HG03039 (cell line): ENCODE measurements at regions not wholly inside any gene's neighbourhood (a gene's known extent, or its start where the extent isn't known, plus 50 kb on each side); places are given as distances from the start of the nearest gene placed in this dataset.
"Not testable (repeated sequence)": the region's sequence is repeated elsewhere in the genome, so short reads cannot be mapped to it uniquely, and the experiment has no call there.

Experiments
- ATAC-seq: cut with Tn5 transposase; IDR thresholded peaks from one replicate; pipeline ENCODE4 v1.9.1; 2021; ENCODE audit warnings: mild to moderate bottlenecking, moderate library complexity; ENCODE audit not compliant: unreplicated experiment

DNA sequence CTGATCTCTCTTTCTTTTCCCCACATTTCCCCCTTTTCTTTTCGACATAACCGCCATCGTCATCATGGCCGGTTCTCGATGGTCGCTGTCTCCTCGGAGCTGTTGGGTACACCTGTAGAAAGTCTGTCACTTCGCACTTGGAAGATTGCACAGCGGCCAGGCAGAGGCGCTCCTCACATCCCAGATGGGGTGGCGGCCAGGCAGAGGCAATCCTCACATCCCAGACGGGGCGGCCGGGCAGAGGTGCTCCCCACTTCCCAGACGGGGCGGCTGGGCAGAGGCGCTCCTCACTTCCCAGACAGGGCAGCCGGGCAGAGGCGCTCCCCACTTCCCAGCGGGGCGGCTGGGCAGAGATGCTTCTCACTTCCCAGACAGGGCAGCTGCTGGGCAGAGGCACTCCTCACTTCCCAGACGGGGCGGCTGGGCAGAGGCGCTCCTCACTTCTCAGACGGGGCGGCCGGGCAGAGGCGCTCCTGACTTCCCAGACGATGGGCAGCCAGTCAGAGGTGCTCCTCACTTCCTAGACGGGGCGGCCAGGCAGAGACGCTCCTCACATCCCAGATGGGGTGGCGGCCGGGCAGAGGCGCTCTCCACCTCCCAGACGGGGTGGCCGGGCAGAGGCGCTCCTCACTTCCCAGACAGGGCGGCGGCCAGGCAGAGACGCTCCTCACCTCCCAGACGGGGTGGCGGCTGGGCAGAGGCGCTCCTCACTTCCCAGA, 110.7 kb downstream of the C5orf15 start:
- not testable (repeated sequence) for ATAC-seq

DNA sequence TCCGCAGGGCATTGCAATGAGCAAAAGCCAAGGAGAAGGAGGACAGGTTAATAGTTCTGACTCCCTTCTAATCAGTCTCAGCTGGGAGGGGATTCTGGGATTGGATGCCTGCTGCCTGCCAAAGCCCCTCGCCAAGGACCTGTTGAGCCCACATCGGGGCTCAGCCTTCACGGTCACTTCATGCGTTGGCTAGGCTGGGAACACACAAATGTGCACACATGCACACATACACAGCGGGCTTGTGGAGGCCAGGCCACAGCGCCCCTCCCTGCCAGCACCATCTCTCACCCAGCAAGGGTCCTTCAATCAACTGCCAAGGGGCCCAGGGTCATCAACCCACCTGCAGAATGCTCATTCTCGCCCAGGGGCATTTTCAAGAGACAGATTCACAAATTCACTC, 113.9 kb downstream of the C5orf15 start:
- no peak for ATAC-seq

DNA sequence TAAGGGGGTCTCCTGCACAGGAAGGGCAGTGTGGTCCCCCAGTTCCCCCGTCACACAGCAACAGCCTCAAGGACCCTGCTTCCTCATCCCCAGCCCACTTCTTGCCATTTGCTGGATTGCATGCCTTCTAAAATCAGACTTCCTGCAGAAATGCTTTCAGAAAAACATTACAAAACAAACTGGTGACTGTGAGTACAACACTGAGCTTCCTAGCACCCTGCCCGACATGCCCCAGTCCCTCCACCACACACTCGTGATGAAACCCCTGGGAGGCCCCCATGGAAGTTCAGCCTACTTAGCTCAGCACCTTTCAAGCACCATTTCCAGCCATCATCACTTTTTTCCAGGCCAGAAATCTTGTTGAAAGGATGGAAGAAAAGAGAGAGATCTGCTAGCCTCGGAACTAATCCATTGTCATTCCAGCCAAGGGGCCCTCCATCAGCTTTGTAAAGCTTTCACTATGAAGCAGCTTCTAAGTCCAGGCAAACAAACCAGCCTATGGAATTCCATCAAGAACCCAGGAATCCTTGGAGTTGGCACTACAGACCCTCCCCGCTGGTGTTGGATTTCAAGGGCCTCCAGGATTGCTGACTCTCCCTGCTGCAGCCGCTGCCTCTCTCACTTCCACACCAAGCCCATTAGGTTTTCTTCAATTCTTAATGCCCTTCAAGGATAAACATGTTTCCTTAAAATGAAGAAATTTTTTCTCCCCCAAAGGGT, 114.6 kb downstream of the C5orf15 start:
- ATAC-seq: no peak

DNA sequence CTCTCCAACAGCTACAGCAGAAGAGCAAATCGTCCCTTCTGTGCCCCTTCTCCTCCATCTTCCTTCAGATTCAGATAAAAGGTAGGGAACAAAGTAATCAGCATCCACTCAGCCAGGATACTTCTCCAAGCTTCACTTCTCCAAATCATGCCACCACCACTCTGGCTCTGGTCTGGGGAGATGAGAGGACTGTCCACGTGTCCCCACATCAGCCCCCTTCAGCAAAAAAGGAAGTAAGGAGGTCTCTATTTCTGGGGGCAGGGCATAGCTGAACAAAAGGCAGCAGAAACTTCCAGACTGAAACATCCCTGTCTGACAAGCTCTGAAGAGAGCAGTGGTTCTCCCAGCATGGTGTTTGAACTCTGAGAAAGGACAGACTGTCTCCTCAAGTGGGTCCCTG, 116.9 kb downstream of the C5orf15 start:
- ATAC-seq: no peak

DNA sequence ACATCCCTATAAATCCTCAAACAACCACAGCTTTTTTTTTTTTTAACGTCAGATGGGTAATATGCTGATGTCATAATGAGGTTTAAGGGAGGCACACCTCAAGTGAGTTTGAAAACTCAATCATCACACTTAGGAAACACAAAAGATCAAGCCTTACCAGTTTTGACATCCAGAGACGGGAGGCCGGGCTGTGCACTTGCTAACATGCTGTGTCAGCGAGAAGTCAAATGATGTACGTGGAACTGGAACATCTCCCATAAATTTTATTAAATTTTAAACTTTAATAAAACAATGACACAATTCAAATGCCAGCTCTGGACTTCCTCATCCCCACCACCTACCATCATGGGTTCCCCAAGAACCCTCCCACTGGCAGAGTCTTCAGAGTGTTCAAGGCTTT, 117.6 kb downstream of the C5orf15 start:
- no peak for ATAC-seq

DNA sequence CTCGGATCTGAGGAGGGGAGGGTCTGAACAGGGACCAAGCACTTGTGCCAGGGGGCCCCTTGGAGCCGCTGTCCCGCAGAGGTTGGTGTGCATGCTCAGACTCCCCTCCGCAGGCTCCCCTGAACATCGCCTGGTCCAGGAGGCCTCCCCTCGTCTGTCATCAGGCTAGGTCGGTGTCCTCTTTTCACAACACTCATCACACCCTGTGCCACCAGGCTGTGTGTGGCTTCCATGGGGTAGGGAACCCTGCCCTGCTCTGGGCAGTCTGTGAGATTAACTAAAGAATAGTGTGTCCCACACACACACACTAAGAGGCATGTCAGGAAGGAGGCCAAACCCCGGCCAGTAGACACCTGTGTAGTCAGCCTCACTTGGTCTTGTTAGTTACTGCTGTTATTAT, 119.3 kb downstream of the C5orf15 start:
- ATAC-seq: no peak

DNA sequence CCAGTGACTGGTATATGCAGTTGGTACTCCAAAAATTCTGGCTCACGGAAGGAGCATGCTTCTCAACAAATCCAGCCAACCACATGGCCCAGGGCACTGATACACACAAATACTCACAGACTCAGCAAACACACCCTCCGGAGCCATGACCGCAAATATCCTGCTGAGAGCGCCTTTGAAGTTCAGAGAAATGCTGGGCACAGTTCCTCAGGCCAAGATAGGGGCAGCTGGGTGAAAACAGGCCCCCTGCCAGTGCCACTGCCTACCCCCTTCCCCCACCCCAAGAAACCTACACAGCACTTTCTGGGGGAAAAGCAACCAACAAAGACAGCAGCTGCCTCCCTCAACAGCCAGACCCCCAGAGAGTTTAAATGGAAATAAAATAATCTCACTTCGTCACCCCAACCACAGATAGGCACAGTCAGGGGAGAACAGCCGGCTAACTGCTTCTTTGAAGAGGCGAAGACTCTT, 120.0 kb downstream of the C5orf15 start:
- ATAC-seq: no peak

DNA sequence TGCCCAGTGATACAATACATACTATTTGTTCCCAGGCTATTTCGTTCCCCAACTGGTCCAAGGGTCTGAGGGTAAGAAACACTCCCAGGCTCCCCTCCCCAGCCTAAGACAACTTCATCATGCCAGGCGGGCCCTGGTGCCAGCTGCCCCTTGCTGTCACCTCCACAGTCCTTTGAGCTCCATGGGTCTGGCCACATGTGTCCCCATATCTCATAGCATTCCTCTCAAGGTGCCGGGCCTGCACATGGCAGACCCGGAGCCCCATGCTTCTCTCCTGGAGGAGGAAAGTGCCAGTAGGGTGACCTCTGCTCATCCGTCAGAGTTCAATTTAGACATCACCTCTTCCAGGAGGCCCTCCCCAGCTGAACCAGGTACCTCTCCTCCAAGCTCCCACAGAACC, 120.5 kb downstream of the C5orf15 start:
- ATAC-seq: no peak

DNA sequence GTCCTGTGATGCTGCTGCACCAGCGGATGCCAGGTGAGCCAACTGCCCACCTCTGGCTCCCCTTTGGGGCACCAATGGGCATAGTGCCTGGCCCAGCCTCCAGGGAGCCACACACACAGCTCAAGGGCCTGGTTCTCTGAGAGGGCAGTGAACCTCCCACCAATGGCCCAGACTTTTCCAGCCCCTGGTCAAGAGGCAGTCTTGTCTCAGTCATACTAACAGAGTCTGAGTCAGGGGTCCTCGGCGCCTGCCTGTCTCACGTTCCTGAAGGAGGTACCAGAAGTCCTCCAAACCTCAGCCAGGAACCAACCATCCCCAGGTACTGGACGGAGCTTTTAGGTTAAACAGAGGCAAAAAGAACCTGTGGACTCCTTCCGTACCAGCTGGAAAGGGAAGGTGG, 121.1 kb downstream of the C5orf15 start:
- ATAC-seq: no peak

DNA sequence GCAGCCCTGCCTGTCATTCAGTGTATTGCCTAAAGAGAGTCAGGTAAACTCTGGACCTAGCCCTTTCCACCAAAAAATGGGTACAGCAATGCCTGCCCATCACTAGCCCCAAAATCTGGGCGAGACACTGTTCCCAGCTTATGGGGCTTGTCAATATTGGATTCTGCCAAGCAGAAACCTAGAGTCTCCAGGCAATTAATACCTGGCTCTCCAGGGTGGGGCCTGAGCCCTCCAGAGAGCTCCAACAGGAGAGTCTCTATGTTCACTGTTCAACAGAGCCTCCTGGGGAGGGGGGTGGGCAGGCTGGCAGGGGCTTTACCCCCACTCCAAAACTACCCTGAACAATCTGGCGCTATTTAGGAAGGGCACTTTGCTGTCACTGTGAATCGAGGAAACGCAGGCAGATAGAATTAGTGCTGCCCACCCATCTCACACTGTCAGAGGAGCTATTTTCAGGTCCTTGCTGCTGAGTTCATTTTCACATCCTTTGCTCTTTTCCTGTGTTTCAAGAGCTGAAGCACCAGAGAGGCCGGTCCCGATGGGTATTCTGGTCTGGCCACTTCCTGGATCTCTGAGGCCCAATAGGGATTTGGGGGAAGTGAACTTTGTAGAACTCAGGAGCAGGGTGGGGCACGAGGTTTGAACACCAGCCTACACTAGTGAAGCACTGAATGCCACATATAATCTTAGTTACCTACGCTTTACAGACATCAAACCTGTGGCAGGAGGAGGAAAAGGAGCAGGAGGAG, 121.8 kb downstream of the C5orf15 start:
- no peak for ATAC-seq

DNA sequence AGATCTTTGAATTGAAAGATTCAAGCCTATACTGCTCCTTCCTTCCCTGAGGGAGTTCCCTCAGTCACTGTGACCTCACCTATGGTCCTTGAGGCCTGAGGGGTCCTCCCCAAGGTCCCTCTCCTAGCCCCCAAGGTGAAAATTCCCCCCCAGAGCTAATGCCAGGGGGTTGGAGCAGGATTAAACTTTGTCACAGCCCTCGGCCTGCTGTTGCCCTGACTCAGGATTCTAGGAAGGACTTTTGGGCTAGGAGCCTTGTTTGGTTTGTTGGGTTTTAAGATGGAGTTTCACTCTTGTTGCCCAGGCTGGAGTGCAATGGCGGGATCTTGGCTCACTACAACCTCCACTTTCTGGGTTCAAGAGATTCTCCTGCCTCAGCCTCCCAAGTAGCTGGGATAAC, 123.2 kb downstream of the C5orf15 start:
- no peak for ATAC-seq

DNA sequence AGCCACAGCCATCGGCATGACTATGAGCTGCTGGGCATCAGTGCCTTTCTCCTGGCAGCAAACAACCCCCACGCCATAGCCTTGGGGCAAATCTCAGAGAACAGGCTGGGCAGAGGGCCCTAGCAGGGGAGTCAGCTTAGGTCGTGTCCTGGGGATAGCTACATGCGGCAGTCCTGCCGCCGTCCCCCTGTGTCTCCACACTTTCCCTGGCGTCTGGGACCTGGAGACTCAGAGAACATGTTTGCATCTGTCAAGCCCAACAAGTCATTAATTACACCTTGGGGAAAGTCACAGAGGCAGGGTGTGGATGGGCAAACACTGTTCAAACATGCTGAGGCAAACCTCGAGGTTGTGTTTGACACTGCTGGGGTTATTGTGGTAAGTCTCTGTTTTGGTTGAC, 123.6 kb downstream of the C5orf15 start:
- no peak for ATAC-seq

DNA sequence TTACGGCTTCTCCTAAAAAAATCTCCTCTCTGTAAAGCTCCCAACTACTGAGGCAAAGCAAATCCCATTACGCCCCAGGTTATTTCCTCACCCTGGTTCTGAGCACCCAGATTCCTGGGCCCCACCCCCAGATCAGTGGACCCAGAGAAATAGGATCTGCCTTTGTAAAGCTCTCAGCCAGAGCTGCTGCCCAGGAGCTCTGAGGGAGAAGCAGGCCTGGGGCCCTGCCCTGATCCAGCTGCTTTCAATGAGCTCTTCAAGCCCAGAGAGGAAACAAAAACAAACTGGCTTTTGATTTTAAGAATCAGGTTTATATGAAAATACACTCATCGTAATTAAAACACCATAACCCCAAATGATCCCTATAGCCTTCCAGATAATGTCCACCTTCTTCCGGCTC, 124.5 kb downstream of the C5orf15 start:
- ATAC-seq: no peak

DNA sequence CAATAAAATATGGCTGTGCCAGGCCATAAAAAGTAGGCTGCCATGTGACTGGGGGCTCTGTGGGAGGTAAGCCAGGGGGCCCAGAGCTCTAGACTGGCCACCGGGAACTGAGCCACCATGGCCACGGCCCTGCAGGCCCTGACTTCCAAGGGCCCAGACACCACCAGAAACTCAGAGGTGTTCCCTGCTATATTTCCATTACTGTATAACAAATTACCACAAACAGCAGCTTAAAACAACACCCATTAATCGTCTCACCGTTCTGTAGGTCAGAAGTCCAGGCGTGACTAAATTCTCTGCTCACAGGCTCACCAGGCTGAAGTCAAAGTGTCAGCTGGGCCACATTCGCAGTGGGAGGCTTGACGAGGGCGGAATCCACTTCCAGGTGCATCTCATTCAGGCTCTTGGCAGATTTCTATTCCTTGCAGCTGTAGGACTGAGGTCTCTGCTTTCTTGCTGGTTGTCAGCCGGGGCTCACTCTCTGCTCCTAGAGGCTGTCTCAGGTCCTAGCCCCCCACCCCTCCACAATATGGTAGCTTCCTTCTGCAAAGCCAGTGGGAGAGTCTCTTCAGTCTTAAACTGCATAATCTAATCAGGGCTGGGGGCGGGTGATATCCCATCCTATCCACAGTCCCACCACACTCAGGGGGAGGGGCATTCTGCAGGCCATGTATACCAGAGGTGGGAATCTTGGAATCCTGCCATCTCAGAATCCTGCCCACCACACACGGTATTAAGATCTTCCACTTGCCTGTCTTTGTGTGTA, 125.4 kb downstream of the C5orf15 start:
- ATAC-seq: no peak

DNA sequence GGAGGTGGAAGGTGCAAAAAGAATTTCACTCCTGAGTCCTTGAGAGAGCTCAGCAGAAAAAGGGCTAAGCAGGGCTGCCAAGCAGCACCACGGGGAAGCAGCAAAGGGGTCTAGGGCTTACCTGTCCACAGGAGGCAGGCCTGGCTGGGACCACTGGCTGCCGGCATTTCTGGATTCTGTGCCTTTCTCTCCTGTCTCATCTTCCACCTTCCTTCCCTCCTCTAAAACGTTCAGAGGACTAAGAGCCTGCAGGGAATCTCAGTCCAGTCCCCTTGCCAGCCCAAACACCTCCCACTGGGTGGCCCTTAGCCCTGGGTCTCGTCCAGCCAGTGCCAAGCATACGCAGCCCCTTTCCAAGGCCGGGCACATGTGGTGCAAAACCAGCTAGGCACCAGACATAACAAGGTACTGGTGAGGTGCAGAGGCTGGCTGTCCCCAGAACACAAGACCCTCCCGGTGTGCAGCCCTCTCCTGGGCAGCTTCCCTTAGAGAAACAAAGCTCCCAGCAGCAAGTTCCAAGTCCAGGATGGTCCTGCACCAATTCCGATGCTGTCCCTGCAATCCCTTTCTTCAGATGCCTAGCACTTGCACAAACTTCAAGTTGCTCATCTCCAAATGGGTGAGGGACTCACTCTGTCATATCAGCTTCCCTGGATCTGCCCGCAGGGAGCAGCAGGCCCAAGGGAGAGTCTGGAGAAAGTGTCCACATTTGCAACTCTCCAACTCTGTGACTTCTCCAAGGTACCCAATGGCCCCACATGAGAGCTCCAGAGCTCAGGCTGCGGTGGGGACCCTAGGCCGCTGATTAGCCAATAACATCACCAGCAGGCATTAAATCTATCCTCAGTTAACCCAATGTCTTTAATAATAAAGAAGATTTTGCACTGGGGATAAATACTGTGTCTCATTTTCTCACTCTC, 126.3 kb downstream of the C5orf15 start:
- ATAC-seq: no peak

DNA sequence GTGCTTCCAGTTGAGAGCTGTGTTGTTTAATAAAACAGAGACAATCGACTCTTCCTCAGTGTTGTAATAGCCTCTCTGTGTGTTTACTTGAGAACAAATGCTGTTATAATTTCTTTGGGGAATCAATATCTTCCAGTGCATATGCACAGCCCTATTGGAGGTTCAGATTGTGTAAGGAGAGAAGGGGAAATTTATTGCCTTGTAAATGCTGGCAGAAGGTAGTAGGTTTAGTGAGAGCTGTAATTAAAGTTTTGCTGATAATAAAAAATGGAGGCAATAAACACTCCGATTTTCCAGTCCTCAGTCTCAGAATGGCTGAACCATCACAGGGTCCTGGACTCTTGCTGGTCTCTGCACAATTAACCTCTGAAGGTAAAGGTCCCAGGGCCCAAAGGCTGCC, 128.3 kb downstream of the C5orf15 start:
- no peak for ATAC-seq

DNA sequence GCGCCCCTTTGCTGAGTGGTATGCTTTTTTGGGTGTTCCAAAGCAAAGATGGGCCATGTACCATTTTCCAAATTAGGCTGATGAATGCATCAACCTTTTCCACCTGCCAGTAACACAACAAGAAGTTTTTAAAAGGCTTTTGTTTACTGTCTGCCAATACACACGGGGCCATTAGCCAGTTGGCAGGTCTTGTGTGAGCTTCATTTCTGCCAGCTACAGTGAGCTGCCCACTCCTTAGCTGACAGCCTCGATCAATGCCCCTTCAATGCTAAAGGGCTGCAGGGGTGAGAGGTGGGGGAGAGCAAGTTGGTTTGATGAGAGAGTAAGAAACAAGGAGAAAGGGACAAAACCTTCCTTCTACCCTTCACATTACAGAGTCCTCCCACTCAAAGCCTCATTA, 128.7 kb downstream of the C5orf15 start:
- ATAC-seq: no peak

DNA sequence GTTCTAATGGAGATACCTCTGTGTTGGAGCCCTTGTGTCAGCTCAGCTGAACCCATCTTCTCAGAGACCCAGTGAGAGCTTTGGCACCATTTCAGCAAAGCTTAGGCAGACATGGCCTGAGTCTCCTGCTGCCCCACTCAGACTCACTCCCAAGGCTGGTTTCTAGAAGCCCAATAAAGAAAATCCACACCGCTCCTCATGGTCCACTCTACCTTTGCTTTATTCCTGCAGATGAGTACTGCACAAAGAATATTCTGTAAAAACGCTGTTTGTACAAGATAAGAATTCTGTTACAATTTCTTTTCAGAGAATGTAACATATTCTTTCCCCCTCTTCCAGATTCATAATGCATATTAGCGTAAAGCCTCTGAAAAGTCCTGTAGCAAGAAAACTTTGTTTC, 129.3 kb downstream of the C5orf15 start:
- ATAC-seq: no peak

DNA sequence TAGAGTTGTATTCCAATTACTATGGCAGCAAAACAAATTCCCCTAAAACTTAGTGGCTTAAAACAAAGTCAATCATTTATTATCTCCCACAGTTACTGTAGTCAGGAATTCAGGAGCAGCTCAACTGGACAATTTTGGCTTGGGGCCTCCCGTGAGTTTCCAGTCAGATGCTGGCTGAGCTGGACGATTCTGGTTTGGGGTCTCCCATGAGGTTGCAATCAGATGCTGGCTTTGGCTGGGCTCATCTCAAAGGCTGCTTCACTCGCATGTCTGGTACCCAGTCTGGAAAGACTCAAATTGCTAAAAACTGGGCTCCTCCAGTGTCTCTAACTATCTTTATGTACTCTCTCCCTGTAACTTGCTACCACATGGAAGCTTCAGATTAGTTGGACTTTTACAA, 130.1 kb downstream of the C5orf15 start:
- ATAC-seq: no peak
